ENCODE measurements at regions not wholly inside any gene's neighbourhood (a gene's known extent, or its start where the extent isn't known, plus 50 kb on each side); places are given as distances from the start of the nearest gene placed in this dataset.

DNA sequence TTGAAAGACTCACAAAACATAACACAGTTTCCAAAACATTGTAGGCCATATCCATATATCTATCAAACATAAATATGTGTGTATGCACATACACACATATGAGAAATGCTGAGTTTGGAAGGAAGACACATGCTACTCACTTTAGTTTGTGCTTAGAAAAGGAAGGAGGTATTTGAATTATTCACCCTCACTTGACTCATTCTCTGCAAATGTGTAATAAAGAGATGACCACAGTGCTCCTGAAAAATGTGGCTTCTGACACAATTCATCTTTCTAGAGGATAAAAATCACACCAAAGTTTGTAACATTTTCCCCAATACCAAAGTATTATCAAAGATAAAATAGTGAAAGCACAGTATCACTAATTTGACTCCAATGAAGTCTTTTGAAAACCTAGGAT, 950.1 kb downstream of the FAT4 start:
- TF ChIP-seq, protein P1, sequence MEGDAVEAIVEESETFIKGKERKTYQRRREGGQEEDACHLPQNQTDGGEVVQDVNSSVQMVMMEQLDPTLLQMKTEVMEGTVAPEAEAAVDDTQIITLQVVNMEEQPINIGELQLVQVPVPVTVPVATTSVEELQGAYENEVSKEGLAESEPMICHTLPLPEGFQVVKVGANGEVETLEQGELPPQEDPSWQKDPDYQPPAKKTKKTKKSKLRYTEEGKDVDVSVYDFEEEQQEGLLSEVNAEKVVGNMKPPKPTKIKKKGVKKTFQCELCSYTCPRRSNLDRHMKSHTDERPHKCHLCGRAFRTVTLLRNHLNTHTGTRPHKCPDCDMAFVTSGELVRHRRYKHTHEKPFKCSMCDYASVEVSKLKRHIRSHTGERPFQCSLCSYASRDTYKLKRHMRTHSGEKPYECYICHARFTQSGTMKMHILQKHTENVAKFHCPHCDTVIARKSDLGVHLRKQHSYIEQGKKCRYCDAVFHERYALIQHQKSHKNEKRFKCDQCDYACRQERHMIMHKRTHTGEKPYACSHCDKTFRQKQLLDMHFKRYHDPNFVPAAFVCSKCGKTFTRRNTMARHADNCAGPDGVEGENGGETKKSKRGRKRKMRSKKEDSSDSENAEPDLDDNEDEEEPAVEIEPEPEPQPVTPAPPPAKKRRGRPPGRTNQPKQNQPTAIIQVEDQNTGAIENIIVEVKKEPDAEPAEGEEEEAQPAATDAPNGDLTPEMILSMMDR (IDR thresholded peaks at IDR 0.05): no peak
- TF ChIP-seq POLR2A (IDR thresholded peaks at IDR 0.05): no peak
- Histone ChIP-seq H3K9me3 (no peaks in the 10 kb centered on the region), H3K27me3 (no peaks in the 10 kb centered on the region), H3K36me3 (no peaks in the 10 kb centered on the region), H3K4me1 (no peaks in the 10 kb centered on the region), H3K4me3 (no peak overlapping the region), H3K27ac (no peak overlapping the region)
- DNase-seq: no peak

DNA sequence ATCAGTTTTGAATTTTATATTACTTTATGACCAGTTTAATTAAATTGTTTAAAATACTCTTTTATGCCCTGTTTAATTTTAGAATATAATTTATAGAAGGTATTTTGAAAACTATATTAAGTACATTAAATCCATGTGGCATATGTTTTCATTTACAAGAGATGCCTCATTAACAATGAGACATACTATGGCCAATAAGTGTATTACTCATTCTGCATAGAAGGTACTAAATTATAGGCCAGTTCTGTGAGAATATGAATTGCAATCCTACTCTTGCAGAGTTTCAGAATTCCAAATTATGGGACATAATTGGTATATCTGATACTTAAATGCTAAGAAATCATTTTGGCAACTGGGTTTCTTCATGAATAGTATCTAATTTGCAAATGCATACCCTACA, 951.1 kb downstream of the FAT4 start:
- TF ChIP-seq POLR2A (IDR thresholded peaks at IDR 0.05): no peak
- TF ChIP-seq, protein P1 (IDR thresholded peaks at IDR 0.05): no peak
- H3K4me3 ChIP-seq: no peak overlapping the region

DNA sequence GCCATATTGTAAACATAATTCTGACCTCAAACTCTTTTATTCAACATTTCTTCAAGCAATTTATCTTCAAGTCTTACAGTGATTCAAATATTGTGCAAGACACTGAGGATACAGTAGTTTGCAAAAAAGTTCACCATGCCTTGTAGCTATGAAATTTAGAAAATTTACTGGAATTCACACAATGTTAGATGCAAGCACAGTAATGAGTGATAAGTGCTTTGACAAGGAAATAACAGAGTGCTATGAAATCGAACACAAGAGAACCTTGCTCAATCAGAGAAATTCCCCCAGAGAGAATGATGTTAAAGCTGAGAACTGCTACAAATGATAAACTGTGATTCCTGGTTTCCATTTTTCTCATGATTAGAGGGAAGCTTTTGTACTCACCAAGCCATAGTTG, 952.9 kb downstream of the FAT4 start:
- no peaks in the 10 kb centered on the region for H3K4me1 ChIP-seq
- no peak for DNase-seq
- TF ChIP-seq POLR2A (IDR thresholded peaks at IDR 0.05): no peak
- TF ChIP-seq, protein P1 (IDR thresholded peaks at IDR 0.05): no peak

More for the DNA sequence above, 951.1 kb downstream of the FAT4 start:
- DNase-seq: no peak
- H3K9me3 ChIP-seq: no peaks in the 10 kb centered on the region
- no peak overlapping the region for H3K27ac ChIP-seq
- H3K4me1 ChIP-seq: no peaks in the 10 kb centered on the region
- no peaks in the 10 kb centered on the region for H3K27me3 ChIP-seq
- H3K36me3 ChIP-seq: no peaks in the 10 kb centered on the region

DNA sequence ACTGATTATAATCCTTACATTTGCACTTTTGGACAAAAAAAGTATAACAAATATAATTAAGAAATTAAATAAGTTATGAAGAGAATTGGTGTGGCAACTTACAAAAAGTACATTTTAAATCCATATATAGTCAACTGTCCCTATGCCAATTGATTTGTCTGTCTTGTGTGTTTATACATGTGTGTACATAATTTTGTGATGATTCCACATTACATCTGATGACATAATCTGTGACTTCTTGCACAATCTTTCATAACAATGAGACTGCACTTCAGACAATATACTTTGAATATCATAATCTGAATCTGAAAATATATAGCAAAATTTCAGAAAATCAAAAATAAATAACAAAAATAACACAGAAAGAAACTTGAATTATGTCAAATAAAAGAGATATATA, 953.4 kb downstream of the FAT4 start:
- Histone ChIP-seq H3K27me3 (no peaks in the 10 kb centered on the region), H3K4me3 (no peak overlapping the region), H3K27ac (no peak overlapping the region), H3K9me3 (no peaks in the 10 kb centered on the region), H3K4me1 (no peaks in the 10 kb centered on the region), H3K36me3 (no peaks in the 10 kb centered on the region)
- TF ChIP-seq, protein P1 (IDR thresholded peaks at IDR 0.05): no peak
- TF ChIP-seq POLR2A (IDR thresholded peaks at IDR 0.05): no peak
- no peak for DNase-seq

More for the DNA sequence above, 952.9 kb downstream of the FAT4 start:
- H3K27ac ChIP-seq: no peak overlapping the region
- no peaks in the 10 kb centered on the region for H3K36me3 ChIP-seq
- no peak overlapping the region for H3K4me3 ChIP-seq
- H3K9me3 ChIP-seq: no peaks in the 10 kb centered on the region
- no peaks in the 10 kb centered on the region for H3K27me3 ChIP-seq

DNA sequence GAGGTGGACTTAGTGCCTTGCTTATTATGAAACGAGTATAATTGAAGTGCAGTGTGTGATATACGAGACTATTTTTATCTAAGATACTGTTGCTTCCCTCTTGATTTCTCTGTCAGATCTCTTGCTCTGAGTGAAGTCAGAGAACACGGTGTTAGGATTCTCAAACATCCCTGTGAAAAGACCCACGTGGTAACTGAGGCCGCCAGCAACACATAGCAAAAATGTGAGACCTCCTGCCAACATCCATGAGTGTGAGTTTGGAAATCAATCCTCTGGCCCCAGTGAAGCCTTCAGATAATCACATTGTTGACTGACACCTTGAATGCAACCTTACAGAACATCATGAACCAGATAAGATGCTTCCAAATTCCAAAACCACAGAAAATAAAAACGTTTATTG, 954.4 kb downstream of the FAT4 start:
- Histone ChIP-seq H3K27ac (no peak overlapping the region), H3K27me3 (no peaks in the 10 kb centered on the region), H3K4me1 (no peaks in the 10 kb centered on the region), H3K9me3 (no peaks in the 10 kb centered on the region), H3K4me3 (no peak overlapping the region), H3K36me3 (no peaks in the 10 kb centered on the region)
- no peak for TF ChIP-seq POLR2A (IDR thresholded peaks at IDR 0.05)
- TF ChIP-seq, protein P1 (IDR thresholded peaks at IDR 0.05): no peak
- no peak for DNase-seq

DNA sequence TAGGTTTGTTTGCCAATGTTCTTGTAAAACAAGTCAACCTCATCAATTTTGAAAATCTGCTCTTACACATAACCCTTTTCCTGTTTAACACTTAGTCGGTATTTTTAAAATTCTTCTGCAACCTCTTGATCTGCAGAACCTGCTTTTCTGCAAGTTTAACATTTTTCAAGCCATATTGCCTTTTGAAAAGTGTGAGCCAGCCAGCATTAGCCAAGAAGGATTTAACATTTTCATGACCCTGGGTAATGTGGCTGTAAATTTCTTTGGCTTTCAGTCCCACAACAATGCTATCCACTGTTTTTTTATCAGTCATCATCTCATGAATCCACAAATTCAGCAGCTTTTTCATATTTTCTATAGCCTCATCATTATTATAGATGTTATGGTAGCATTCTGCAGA, 956.5 kb downstream of the FAT4 start:
- no peak for DNase-seq
- no peaks in the 10 kb centered on the region for H3K9me3 ChIP-seq
- no peak overlapping the region for H3K27ac ChIP-seq
- no peaks in the 10 kb centered on the region for H3K4me1 ChIP-seq
- TF ChIP-seq, protein P1 (IDR thresholded peaks at IDR 0.05): no peak
- TF ChIP-seq POLR2A (IDR thresholded peaks at IDR 0.05): no peak
- H3K27me3 ChIP-seq: no peaks in the 10 kb centered on the region
- no peak overlapping the region for H3K4me3 ChIP-seq
- H3K36me3 ChIP-seq: no peaks in the 10 kb centered on the region

Data from Peyer's patch (tissue), 4 donors.